ENCODE measurements at regions not wholly inside any gene's neighbourhood (a gene's known extent, or its start where the extent isn't known, plus 50 kb on each side); places are given as distances from the start of the nearest gene placed in this dataset.

GRCh38 chr14:44142006-44142405, 365.1 kb downstream of the FSCB start (continued):
- no peak for TF ChIP-seq HIC1 (tag by site-specific recombination; IDR thresholded peaks at IDR 0.05)

- Histone ChIP-seq H3K36me3 (ENCODE audit: control insufficient read depth in 2 of 2, insufficient read depth in 1 of 2, low read length in 2 of 2) (no peaks in the 10 kb centered on the region), H3K4me1 (ENCODE audit: control insufficient read depth, insufficient read depth, low read length) (no peaks in the 10 kb centered on the region), H3K27ac (ENCODE audit: extremely low read depth, low read depth, low read length) (no peak overlapping the region), H3K9me3 (ENCODE audit: control insufficient read depth, insufficient read depth, low read depth, low read length) (no peaks in the 10 kb centered on the region), H3K4me3 (ENCODE audit: low read depth, low read length) (no peak overlapping the region)
- TF ChIP-seq EGR2 (tag by site-specific recombination; IDR thresholded peaks at IDR 0.05; ENCODE audit: low read depth) = no peak
- ChIA-PET CTCF (no interaction called here), POLR2A (no interaction called here)
Observed at GRCh38 chr14:44135972-44136371, 371.1 kb downstream of the FSCB start.

GRCh38 chr14:44131861-44132260, 375.2 kb downstream of the FSCB start:
- ChIA-PET CTCF (no interaction called here), POLR2A (no interaction called here)

More at GRCh38 chr14:44131861-44132260, 375.2 kb downstream of the FSCB start:
- Histone ChIP-seq H3K4me1 (ENCODE audit: control insufficient read depth, insufficient read depth, low read length) (no peaks in the 10 kb centered on the region), H3K36me3 (ENCODE audit: control insufficient read depth in 2 of 2, insufficient read depth in 1 of 2, low read length in 2 of 2) (no peaks in the 10 kb centered on the region), H3K4me3 (ENCODE audit: low read depth, low read length) (no peak overlapping the region), H3K9me3 (ENCODE audit: control insufficient read depth, insufficient read depth, low read depth, low read length) (no peaks in the 10 kb centered on the region), H3K27ac (ENCODE audit: extremely low read depth, low read depth, low read length) (no peak overlapping the region)
- TF ChIP-seq ZNF521 (tag by site-specific recombination; IDR thresholded peaks at IDR 0.05) = no peak
- TF ChIP-seq ZNF391 (tag by site-specific recombination; IDR thresholded peaks at IDR 0.05; ENCODE audit: borderline replicate concordance, low read depth) = no peak
- TF ChIP-seq HOXD13 (CRISPR knock-in tag; IDR thresholded peaks at IDR 0.05; ENCODE audit: borderline replicate concordance) = no peak
- TF ChIP-seq YY2 (tag by site-specific recombination; IDR thresholded peaks at IDR 0.05) = no peak
- no peak for TF ChIP-seq RBAK (tag by site-specific recombination; IDR thresholded peaks at IDR 0.05)
- TF ChIP-seq ZNF645 (tag by site-specific recombination; IDR thresholded peaks at IDR 0.05) = no peak
- no peak for TF ChIP-seq ZSCAN5A (tag by site-specific recombination; IDR thresholded peaks at IDR 0.05)
- no peak for TF ChIP-seq ZNF138 (tag by site-specific recombination; IDR thresholded peaks at IDR 0.05; ENCODE audit: borderline replicate concordance)
- TF ChIP-seq ZBTB49 (tag by site-specific recombination; IDR thresholded peaks at IDR 0.05; ENCODE audit: low read depth) = no peak
- TF ChIP-seq ZBTB1 (tag by site-specific recombination; IDR thresholded peaks at IDR 0.05) = no peak

Data from HEK293 (cell line).